ENCODE measurements at regions not wholly inside any gene's neighbourhood (a gene's known extent, or its start where the extent isn't known, plus 50 kb on each side); places are given as distances from the start of the nearest gene placed in this dataset.

- TF ChIP-seq PPARA (CRISPR knock-in tag; IDR thresholded peaks at IDR 0.05; ENCODE audit: borderline replicate concordance) (no peak), ZNF70 (CRISPR knock-in tag; IDR thresholded peaks at IDR 0.05) (no peak), RARB (CRISPR knock-in tag; IDR thresholded peaks at IDR 0.05) (no peak), PATZ1 (CRISPR knock-in tag; IDR thresholded peaks at IDR 0.05; ENCODE audit: borderline replicate concordance) (no peak), ZFP3 (CRISPR knock-in tag; IDR thresholded peaks at IDR 0.05) (no peak)
Observed at GRCh38 chr3:140753865-140754754, 76.2 kb downstream of the TRIM42 start.

All from SK-N-SH treated with all-trans-retinoic acid at 6 μM for 48 hours (cell line).